HL-60 (cell line): ENCODE measurements at regions not wholly inside any gene's neighbourhood (a gene's known extent, or its start where the extent isn't known, plus 50 kb on each side); places are given as distances from the start of the nearest gene placed in this dataset.

Experiments
- DNase-seq, 2 experiments: peaks; one replicate each; pipeline ENCODE4 v3.0.0-alpha.2; 2010 to 2020; ENCODE audit warnings: low read depth in 1 of 2, low spot score in 1 of 2
- H3K27ac ChIP-seq: fragments of 250-450 bp; sonication (Bioruptor Pico); replicated peaks from 2 replicates; pipeline ENCODE4 v1.5.1; 2020; ENCODE audit warnings: mild to moderate bottlenecking, moderate library complexity
- H3K27me3 ChIP-seq: fragments of 250-450 bp; sonication (Bioruptor Pico); 2 replicates; pipeline ENCODE4 v1.5.1; 2021; ENCODE audit warnings: mild to moderate bottlenecking, moderate library complexity; ENCODE audit not compliant: insufficient read depth, poor library complexity, severe bottlenecking
- H3K4me3 ChIP-seq: replicated peaks from 2 replicates; pipeline ENCODE4 v1.5.1; 2011; ENCODE audit warnings: mild to moderate bottlenecking, control low read depth, low read length; ENCODE audit not compliant: insufficient read depth
- CTCF ChIP-seq: IDR thresholded peaks from one replicate; pipeline ENCODE4 v1.5.1; 2011; ENCODE audit warnings: low read length, control low read depth, inconsistent platforms; ENCODE audit not compliant: insufficient read depth
- GABPA ChIP-seq: IDR thresholded peaks from 2 replicates; pipeline ENCODE4 v1.6.1; 2012; ENCODE audit warnings: low read depth
- POLR2AphosphoS5 ChIP-seq: IDR thresholded peaks from 2 replicates; pipeline ENCODE4 v1.6.1; 2012; ENCODE audit warnings: low read depth
- REST ChIP-seq: IDR thresholded peaks from 2 replicates; pipeline ENCODE4 v1.6.1; 2012; ENCODE audit warnings: low read depth; ENCODE audit not compliant: insufficient replicate concordance
- SPI1 ChIP-seq: IDR thresholded peaks from 2 replicates; pipeline ENCODE4 v1.6.1; 2012; ENCODE audit warnings: low read depth, mild to moderate bottlenecking, borderline replicate concordance

- Histone ChIP-seq H3K4me3 (no peak overlapping the region), H3K27me3 (peaks cover 3% of the 10 kb centered on the region), H3K27ac (no peak overlapping the region)
- no peak for DNase-seq
- no peak for TF ChIP-seq REST
- no peak for TF ChIP-seq SPI1
- TF ChIP-seq POLR2AphosphoS5: no peak
- no peak for TF ChIP-seq GABPA
- TF ChIP-seq CTCF: no peak
These were observed 87.5 kb downstream of the CH25H start for GRCh38 chr10:89119651-89120050.

DNA sequence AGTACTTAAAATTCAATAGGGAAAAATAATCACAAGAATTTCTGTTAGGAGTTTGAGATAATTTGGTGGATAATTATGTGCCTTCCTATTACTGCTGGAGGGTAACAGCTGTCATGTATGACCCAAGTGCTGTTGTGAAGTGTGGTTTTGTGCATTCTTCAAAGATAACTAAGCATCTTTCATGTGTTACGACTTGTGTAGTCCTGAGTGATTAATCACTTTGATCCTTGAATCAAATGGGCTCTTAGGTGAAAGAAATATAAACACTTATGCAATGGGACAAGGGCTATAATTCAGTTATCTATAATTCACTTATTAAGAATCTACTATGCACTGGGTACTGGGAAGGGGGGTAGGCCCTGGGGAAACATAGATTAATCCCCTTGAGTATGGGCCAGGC, 89.0 kb downstream of the CH25H start:
- Histone ChIP-seq H3K4me3 (no peak overlapping the region), H3K27me3 (peaks cover 5% of the 10 kb centered on the region), H3K27ac (no peak overlapping the region)
- TF ChIP-seq CTCF: no peak
- DNase-seq: no peak

GRCh38 chr10:89115876-89116627, 91.1 kb downstream of the CH25H start:
- peaks cover 5% of the 10 kb centered on the region for H3K27me3 ChIP-seq
- no peak for DNase-seq
- no peak overlapping the region for H3K27ac ChIP-seq
- TF ChIP-seq REST (no peak), POLR2AphosphoS5 (no peak), CTCF (no peak), GABPA (no peak), SPI1 (peak; percentile 35; the same call in 1 of the 2 replicates)
- H3K4me3 ChIP-seq: no peak overlapping the region
